IPS-20b (cell line): ENCODE measurements at regions not wholly inside any gene's neighbourhood (a gene's known extent, or its start where the extent isn't known, plus 50 kb on each side); places are given as distances from the start of the nearest gene placed in this dataset.
"Not testable (repeated sequence)": the region's sequence is repeated elsewhere in the genome, so short reads cannot be mapped to it uniquely, and the experiment has no call there.

ENCODE experiments used
- H3K27ac ChIP-seq: one replicate; pipeline ENCODE4 v1.5.1; 2013; ENCODE audit warnings: low read length
- H3K27me3 ChIP-seq: 2 replicates; pipeline ENCODE4 v1.6.1; 2013; ENCODE audit warnings: mild to moderate bottlenecking, low read length, inconsistent platforms; ENCODE audit not compliant: insufficient read depth
- H3K36me3 ChIP-seq: 2 replicates; pipeline ENCODE4 v1.6.1; 2013; ENCODE audit warnings: low read depth, mild to moderate bottlenecking, inconsistent platforms, low read length, moderate library complexity; ENCODE audit not compliant: insufficient read depth
- H3K4me1 ChIP-seq: 2 replicates; pipeline ENCODE4 v1.6.1; 2013; ENCODE audit warnings: mild to moderate bottlenecking, control low read depth, inconsistent platforms, low read length, moderate library complexity; ENCODE audit not compliant: insufficient read depth
- H3K4me3 ChIP-seq: 2 replicates; pipeline ENCODE4 v1.5.1; 2013; ENCODE audit warnings: mild to moderate bottlenecking, low read length, inconsistent platforms
- H3K9ac ChIP-seq: 2 replicates; pipeline ENCODE4 v1.6.1; 2013; ENCODE audit warnings: low read depth, mild to moderate bottlenecking, inconsistent platforms, low read length, moderate library complexity
- H3K9me3 ChIP-seq: 2 replicates; pipeline ENCODE4 v1.6.1; 2013; ENCODE audit warnings: mild to moderate bottlenecking, low read depth, low read length, inconsistent platforms; ENCODE audit not compliant: insufficient read depth

GRCh38 chr16:65751622-65752521 is 614.6 kb upstream of the CDH5 start:
- Histone ChIP-seq H3K9me3 (no peaks in the 10 kb centered on the region), H3K36me3 (no peaks in the 10 kb centered on the region), H3K9ac (no peak overlapping the region), H3K27ac (no peak overlapping the region), H3K4me1 (peaks cover 5% of the 10 kb centered on the region; the same call in 1 of the 2 replicates), H3K4me3 (no peak overlapping the region), H3K27me3 (no peaks in the 10 kb centered on the region)

DNA sequence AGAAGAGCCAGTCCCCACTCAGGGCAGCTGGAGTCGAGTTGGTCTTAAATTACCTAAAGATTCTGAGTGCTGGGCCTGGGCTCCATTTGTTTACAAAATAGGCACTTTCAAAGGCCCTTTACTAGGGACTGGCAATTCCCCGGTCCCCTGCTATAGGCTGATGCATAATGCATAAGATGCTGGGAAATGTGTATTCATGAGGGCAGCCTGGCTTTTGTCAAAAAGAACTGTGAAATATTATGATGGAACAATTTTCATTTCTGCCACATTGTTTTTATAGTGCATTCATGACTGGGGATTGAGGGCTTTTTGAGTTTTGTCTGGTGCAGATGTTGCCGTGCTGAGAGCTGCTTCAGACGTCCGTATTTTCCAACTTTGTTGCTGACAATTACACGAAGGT is 617.0 kb upstream of the CDH5 start:
- no peaks in the 10 kb centered on the region for H3K27me3 ChIP-seq
- H3K4me1 ChIP-seq = peaks cover 5% of the 10 kb centered on the region; the same call in 1 of the 2 replicates
- H3K9ac ChIP-seq = no peak overlapping the region
- no peak overlapping the region for H3K27ac ChIP-seq
- H3K4me3 ChIP-seq = no peak overlapping the region
- no peaks in the 10 kb centered on the region for H3K9me3 ChIP-seq
- H3K36me3 ChIP-seq = no peaks in the 10 kb centered on the region

- H3K9ac ChIP-seq = no peak overlapping the region
- H3K36me3 ChIP-seq = no peaks in the 10 kb centered on the region
- H3K4me3 ChIP-seq = no peak overlapping the region
- peaks cover 5% of the 10 kb centered on the region; the same call in 1 of the 2 replicates for H3K4me1 ChIP-seq
- H3K9me3 ChIP-seq = no peaks in the 10 kb centered on the region
- no peaks in the 10 kb centered on the region for H3K27me3 ChIP-seq
- no peak overlapping the region for H3K27ac ChIP-seq
Observed at GRCh38 chr16:65746941-65747340, 619.5 kb upstream of the CDH5 start.

DNA sequence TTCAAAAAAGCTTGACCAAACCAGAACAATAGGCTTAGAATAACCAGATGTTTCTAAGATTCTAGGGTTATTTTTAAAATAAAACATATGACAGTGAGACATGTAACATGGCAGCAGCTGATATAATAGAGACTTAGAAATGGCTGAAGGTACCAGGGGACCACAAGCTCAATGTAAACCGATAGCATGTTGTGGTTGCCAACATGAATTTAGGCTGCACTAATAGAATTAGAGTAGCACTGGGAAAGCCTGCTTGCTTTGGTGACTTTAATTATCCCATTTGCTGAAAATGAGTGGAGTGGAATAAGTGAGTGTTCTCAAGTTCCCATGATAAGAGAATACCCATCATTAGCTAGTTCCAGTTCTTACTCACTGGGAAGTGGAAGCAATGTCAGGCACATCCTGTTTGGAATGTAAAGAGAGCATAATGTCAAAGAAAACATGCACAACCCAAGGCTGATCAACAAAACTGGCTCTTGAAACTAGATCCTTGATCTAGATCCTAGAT is 621.2 kb upstream of the CDH5 start:
- Histone ChIP-seq H3K9ac (no peak overlapping the region), H3K27ac (no peak overlapping the region), H3K4me3 (no peak overlapping the region), H3K9me3 (no peaks in the 10 kb centered on the region), H3K4me1 (peaks cover 5% of the 10 kb centered on the region; the same call in 1 of the 2 replicates), H3K27me3 (no peaks in the 10 kb centered on the region), H3K36me3 (no peaks in the 10 kb centered on the region)

GRCh38 chr16:65744401-65744800 is 622.1 kb upstream of the CDH5 start:
- Histone ChIP-seq H3K36me3 (no peaks in the 10 kb centered on the region), H3K9me3 (no peaks in the 10 kb centered on the region), H3K4me3 (no peak overlapping the region), H3K9ac (no peak overlapping the region), H3K27ac (no peak overlapping the region), H3K4me1 (peaks cover 4% of the 10 kb centered on the region; the same call in 1 of the 2 replicates), H3K27me3 (no peaks in the 10 kb centered on the region)

DNA sequence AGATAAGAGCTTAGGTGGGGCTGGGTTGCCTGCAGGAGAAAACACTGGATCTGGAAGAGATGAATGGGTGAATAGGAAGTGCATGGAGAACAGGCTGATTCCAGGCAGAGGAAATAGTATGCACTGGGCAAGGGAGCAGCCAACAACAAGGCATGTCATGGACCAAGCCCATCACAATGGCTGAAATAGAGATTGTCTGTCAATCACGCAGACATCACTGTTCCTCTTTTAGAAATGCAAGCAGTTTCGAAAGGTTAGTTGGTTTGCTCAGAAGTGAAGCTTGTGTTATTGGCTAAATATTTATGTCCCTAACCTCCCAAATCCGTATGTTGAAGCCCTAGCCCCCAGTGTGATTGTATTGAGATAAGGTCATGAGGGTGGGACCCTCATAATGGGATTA is 621.7 kb upstream of the CDH11 start:
- Histone ChIP-seq H3K9me3 (no peaks in the 10 kb centered on the region), H3K27me3 (no peaks in the 10 kb centered on the region), H3K4me1 (no peaks in the 10 kb centered on the region), H3K4me3 (no peak overlapping the region), H3K27ac (no peak overlapping the region), H3K9ac (no peak overlapping the region), H3K36me3 (no peaks in the 10 kb centered on the region)

GRCh38 chr16:65740711-65741110 is 618.8 kb upstream of the CDH11 start:
- H3K4me1 ChIP-seq = peaks cover 3% of the 10 kb centered on the region; the same call in 1 of the 2 replicates

GRCh38 chr16:65739518-65739917 is 617.7 kb upstream of the CDH11 start:
- H3K9ac ChIP-seq = no peak overlapping the region
- H3K36me3 ChIP-seq = no peaks in the 10 kb centered on the region
- H3K27me3 ChIP-seq = no peaks in the 10 kb centered on the region
- H3K4me1 ChIP-seq = peaks cover 3% of the 10 kb centered on the region; the same call in 1 of the 2 replicates
- no peak overlapping the region for H3K4me3 ChIP-seq
- H3K27ac ChIP-seq = no peak overlapping the region
- no peaks in the 10 kb centered on the region for H3K9me3 ChIP-seq

More at GRCh38 chr16:65740711-65741110, 618.8 kb upstream of the CDH11 start:
- Histone ChIP-seq H3K9me3 (no peaks in the 10 kb centered on the region), H3K4me3 (no peak overlapping the region), H3K9ac (no peak overlapping the region), H3K36me3 (no peaks in the 10 kb centered on the region), H3K27me3 (no peaks in the 10 kb centered on the region), H3K27ac (no peak overlapping the region)

DNA sequence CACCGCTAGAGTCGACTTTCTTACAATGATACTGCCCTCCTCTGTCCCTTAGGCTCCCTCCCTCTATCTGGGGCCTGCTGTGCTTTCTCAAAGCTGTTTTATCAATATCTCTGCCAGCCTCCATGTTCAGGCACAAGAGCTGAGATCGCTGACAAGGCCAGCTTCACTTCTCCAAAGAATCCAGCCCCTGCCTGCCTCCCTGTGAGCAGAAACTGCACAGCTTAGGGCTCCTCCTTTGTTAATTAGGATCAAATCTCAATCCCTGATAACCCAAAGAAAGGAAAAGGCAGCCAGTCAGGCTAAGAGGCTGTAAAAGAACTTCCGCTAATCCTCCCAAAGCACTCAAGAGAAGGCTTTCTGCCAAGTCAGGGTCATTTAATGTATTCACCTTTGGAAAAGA is 616.0 kb upstream of the CDH11 start:
- no peak overlapping the region for H3K9ac ChIP-seq
- H3K27me3 ChIP-seq = no peaks in the 10 kb centered on the region
- peaks cover 3% of the 10 kb centered on the region; the same call in 1 of the 2 replicates for H3K4me1 ChIP-seq
- no peak overlapping the region for H3K4me3 ChIP-seq
- H3K9me3 ChIP-seq = no peaks in the 10 kb centered on the region
- no peaks in the 10 kb centered on the region for H3K36me3 ChIP-seq
- no peak overlapping the region for H3K27ac ChIP-seq

GRCh38 chr16:65735615-65736014 is 613.8 kb upstream of the CDH11 start:
- not testable (repeated sequence) for H3K36me3 ChIP-seq, H3K9me3 ChIP-seq, H3K4me3 ChIP-seq, H3K27ac ChIP-seq, H3K9ac ChIP-seq, H3K27me3 ChIP-seq, H3K4me1 ChIP-seq

DNA sequence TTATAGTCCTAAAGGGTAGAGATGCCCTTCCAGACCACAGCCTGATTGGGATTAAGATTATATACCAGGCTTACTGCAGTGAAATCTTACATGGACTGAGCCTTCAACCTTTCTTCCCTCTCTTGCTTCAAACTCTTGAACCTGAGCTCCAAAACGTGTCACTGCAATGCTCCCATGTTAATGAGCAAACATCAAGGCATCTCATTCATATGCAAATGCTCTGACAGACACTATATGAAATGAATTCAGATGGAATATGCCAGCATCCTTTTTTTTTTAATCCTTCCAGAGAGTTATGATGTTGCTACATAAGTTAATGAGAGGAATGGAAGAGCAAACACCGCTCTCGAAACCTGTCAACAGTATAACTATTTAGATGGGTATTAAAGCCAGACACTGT is 611.9 kb upstream of the CDH11 start:
- no peaks in the 10 kb centered on the region for H3K27me3 ChIP-seq
- H3K9me3 ChIP-seq = peaks cover 12% of the 10 kb centered on the region
- no peaks in the 10 kb centered on the region for H3K36me3 ChIP-seq
- H3K4me3 ChIP-seq = no peak overlapping the region
- no peak overlapping the region for H3K27ac ChIP-seq
- no peak overlapping the region for H3K9ac ChIP-seq
- peaks cover 9% of the 10 kb centered on the region; the same call in 1 of the 2 replicates for H3K4me1 ChIP-seq

- H3K27ac ChIP-seq = no peak overlapping the region
- H3K9ac ChIP-seq = no peak overlapping the region
- peaks cover 12% of the 10 kb centered on the region for H3K9me3 ChIP-seq
- H3K4me3 ChIP-seq = no peak overlapping the region
- H3K27me3 ChIP-seq = no peaks in the 10 kb centered on the region
- H3K36me3 ChIP-seq = no peaks in the 10 kb centered on the region
- peaks cover 19% of the 10 kb centered on the region; the same call in 1 of the 2 replicates for H3K4me1 ChIP-seq
Observed at GRCh38 chr16:65731833-65732232, 610.0 kb upstream of the CDH11 start.
